Uterus (tissue), 2 donors: ENCODE measurements at regions not wholly inside any gene's neighbourhood (a gene's known extent, or its start where the extent isn't known, plus 50 kb on each side); places are given as distances from the start of the nearest gene placed in this dataset.

Experiments used
- POLR2A ChIP-seq, 2 donors: fragments of 450-650 bp; IDR thresholded peaks; one replicate each; pipeline ENCODE4 v1.6.1; 2016; ENCODE audit warnings: antibody characterized with exemption in 2 of 2, mild to moderate bottlenecking in 1 of 2, moderate library complexity in 1 of 2
- TF ChIP-seq, protein P1 (sequence below), 4 experiments: fragments of 200-600 bp in 2 of 4; fragments of 450-650 bp in 2 of 4; sonication (generic) in 2 of 4; IDR thresholded peaks; one replicate each; pipeline ENCODE4 v1.5.1; 2016 to 2019; ENCODE audit warnings: antibody characterized with exemption in 4 of 4, mild to moderate bottlenecking in 2 of 4, moderate library complexity in 1 of 4

DNA sequence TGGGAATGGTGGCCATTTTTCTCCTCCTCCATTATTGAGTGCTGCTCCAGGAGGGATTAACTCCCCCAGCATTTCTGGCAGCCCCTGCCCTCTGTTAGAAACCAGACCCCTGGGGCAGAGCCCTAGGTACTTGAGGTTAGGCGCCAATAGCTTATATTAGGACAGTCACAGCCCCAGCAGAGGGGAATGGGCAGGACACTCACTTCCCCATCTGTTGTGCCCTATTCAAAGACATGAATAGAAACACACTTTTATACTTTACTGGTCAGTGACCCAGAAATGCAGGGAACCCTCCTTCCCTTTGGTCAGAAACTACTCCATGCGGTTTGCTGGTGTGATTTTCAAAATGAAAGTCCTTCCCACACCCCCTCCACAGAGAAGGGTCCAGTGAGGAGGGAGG lies 267.7 kb downstream of the PTBP2 start:
- TF ChIP-seq, protein P1, sequence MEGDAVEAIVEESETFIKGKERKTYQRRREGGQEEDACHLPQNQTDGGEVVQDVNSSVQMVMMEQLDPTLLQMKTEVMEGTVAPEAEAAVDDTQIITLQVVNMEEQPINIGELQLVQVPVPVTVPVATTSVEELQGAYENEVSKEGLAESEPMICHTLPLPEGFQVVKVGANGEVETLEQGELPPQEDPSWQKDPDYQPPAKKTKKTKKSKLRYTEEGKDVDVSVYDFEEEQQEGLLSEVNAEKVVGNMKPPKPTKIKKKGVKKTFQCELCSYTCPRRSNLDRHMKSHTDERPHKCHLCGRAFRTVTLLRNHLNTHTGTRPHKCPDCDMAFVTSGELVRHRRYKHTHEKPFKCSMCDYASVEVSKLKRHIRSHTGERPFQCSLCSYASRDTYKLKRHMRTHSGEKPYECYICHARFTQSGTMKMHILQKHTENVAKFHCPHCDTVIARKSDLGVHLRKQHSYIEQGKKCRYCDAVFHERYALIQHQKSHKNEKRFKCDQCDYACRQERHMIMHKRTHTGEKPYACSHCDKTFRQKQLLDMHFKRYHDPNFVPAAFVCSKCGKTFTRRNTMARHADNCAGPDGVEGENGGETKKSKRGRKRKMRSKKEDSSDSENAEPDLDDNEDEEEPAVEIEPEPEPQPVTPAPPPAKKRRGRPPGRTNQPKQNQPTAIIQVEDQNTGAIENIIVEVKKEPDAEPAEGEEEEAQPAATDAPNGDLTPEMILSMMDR (IDR thresholded peaks at IDR 0.05): no peak
- TF ChIP-seq POLR2A (IDR thresholded peaks at IDR 0.05): no peak
